HG03521 (cell line): ENCODE measurements at regions not wholly inside any gene's neighbourhood (a gene's known extent, or its start where the extent isn't known, plus 50 kb on each side); places are given as distances from the start of the nearest gene placed in this dataset.
"Not testable (repeated sequence)": the region's sequence is repeated elsewhere in the genome, so short reads cannot be mapped to it uniquely, and the experiment has no call there.

Source experiments
- ATAC-seq: cut with Tn5 transposase; IDR thresholded peaks from one replicate; pipeline ENCODE4 v1.9.1; 2021; ENCODE audit warnings: mild to moderate bottlenecking, moderate library complexity; ENCODE audit not compliant: unreplicated experiment

DNA sequence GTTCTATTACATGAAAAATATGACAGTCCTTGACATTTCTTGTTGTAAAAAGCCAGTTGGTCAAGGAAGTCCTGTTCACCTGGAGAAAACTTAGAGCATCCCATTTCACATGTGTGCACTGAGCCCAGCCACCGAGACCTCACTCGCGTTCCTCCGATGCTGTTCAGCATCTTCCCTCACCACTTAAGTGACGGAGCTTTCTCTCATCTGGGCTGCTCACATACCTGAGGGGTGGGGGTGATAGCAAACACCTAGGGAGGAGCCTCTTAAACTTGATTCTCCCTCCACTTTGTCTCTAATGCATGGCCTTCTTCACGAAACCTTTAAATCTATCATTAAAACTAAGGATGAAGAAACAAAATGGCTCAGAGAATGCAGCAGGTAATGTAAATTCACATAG lies 950.2 kb downstream of the GATA3 start:
- ATAC-seq = no peak

DNA sequence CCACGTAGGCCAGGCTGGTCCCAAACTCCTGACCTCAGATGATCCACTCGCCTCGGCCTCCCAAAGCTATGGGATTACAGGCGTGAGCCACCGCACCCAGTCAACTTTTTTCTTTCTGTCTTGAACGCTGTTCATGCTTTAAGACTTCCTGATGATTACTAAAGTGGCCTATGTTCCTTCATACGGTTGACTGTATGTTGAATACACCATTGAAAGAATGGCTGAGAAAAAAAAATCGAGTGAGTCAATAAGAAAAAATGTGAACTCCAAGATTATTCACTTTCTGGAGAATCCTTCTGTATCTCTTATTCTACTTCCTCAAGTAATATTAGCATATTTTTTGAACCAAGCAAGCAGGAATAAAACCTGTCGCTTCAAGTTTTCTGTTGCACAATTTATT lies 955.0 kb downstream of the GATA3 start:
- ATAC-seq = no peak

DNA sequence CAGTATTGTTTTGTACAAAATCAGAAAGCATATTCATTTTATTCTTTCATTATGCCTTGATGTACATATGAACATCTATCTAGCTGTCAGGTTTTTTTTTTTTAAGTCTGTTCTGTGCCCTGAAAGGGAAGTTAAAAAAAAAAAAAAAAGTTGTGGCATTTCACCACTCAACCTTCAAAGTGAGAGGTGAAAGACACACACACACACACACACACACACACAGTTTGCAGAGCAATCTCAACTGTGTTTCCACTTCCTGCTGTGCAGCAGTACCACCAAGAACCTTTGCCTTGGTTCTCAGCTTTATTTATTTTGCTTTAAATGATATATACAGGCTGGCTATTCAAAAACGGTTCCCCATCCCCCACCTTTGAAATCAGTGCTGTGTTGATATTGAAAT lies 955.6 kb downstream of the GATA3 start:
- no peak for ATAC-seq

DNA sequence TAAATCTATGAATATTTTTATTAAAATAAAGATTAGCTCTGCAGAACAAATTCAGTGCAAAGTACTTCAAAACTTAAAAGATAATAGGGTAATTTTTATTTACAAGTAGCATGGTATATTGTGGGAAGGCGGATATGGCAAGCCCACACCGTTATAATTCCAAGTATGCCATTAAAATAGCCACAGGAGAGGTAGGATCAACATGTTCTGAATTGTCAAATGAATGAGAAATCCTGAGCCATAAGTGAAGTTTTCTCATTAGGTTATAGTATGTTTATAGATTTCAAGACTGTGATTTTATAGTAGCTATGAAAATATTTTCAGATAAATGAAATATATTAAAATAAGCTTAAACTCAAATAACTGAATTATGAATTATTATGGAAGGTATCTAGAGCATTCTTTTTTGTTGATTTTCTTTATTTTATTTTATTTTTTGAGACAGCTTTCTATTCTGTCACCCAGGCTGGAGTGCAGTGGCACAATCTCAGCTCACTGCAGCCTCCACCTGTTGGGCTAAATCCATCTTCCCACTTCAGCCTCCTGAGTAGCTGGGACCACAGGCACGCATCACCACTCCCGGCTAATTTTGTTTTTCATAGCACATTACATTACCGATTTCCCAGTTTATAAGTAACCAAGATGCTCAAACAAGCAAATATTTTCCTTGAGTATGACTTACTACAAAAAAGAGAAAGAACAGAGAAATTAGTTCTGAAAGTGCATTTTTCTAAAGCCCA lies 956.6 kb downstream of the GATA3 start:
- ATAC-seq = no peak

DNA sequence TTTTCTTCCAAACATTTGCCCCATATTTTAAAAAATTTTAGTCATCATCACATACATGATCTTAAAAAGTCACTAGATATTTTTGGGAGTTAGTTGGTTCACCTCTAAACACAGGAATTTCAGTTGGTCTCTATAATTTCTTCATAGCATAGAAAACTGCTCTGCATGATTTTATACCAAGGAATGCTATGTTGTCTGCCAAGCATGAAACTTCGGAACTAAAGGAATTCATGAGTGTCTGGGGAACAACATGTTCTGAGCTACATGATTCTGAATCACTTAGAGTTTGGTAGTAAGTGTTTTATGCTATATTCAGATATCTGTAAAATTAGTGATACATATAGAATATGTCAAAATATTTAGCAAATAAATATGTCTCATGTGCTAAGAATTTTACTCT lies 957.8 kb downstream of the GATA3 start:
- ATAC-seq = no peak

DNA sequence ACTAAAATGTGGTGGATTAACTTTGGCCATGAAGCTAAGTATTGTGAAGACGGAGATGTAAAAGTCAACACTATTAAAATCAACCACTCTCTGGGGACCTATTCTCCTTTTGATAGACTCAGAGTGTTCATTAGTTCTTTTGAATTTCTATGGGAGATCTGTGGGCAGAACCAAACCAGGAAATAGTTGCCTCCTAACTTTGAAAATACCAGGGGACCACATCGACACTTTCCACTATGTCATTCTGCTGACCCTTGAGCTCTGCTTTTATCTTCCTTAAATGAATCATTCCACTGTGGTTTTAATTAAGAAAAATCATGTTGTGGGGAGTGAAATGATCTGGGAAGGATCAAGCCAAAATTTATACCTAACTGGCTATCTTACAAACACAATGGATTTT lies 960.5 kb downstream of the GATA3 start:
- ATAC-seq = no peak

DNA sequence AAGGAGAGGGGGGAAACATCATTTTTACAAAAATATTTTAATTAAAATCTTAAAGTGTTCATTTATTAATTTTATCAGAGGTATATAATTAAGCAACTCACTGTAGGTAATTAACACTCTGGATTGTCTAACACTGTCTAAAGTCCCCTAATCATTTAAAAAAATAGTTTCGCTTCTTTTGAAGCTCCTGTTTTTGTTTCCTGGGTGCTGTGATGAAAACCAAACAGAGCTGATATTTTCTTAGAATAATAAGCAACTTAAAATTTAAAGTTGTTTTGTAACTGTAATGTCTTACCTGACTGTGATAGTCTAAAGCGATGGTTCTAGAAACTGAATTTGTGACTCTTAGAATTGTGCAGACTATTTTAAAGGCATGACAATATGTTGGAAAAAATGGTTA lies 961.0 kb downstream of the GATA3 start:
- ATAC-seq = no peak

DNA sequence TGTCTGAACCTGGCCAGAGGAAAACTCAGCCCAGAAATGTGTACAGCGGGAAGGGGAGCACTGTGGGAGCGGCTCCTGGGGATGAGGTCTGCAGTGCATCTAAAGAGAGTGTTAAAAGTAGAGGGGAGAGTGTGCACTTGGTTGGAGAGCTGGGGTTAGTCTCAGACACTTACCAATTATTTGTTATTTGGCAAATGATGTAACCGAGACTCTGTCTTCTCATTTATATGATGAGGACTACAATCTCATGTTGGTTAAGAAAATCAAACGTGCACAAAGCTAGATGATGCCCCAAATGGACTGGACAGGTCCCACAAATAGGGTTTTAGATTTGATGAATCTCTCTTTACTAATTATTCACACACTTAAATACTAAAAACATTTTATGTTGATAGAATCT lies 962.4 kb downstream of the GATA3 start:
- ATAC-seq = no peak

DNA sequence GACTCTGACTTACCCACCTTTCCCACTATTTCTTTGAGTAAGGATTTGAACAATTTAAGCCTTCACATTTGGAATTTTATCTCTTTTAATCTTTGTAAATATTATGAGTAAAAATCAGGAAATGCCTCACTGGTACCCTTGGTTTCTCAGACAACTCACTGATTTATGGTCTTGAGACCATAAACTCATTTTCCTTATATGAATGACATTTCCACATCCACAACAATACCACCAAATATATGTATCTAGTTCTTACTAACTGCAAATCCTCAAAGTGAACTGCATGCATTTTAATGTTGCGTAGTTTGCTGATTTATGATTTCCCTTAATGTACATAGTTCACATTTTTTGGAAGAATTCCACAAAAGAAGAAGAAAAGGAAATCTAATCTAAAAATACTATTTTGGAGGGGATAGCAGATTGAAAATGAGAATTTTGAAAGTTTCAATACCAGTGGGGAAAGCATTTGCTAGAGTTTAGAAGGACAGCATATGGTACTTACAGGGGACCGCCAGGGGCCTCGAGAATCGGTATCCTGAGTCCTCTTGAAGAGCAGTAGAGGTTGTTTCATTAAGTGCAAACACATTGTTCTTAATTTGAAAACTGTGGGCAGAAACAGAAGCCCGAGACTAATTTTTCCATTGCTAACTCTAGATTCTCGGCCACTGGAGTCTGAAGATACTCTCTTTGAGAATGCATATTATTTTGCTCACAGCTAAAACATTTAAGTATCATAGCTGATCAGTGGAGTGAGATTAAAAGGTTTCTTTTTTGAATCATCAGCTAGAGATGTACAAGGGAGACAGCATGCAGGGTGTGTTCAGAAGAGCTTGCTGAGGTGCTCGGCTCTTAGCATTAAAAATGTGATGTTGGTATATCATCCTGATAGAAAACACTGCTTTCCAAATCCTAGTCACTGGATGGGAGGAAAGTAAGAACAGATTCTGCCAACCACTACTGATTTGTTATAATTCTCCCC lies 964.0 kb downstream of the GATA3 start:
- no peak for ATAC-seq

DNA sequence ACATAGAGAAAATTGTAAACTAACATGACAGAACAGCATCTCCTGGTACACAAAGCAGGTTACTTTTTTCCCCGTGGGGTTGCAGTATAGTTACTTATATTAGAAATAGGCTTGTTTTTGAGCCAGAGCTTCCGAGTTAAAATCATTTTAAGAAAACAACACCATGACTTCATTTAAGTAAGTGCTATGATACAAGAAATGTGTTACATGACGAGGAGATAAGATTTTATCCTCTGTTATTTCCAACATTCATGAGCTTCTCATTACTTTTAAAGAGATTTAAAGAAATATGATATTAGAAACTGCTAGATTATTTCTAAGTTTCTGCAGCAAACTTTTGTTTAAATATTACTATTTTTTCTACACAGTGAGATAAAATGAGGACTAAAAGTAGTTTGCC lies 968.7 kb downstream of the GATA3 start:
- no peak for ATAC-seq

DNA sequence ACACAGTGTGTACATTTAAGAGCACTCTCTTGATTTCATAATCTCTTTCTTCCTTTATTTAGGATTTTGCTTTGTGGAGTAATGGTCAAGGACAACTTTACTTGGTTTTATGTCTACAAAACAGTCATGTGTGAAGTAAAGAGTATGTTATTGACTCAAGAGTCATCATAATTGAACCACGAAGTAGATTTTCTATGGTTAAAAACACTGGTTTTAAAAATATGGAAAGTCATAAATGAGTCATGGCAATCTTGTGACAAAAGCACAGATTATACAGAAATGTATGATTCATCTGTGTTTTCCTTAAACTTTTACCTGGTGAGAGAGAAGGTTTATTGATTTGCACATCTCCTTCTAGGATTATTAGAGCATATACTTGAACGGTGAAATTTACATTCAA lies 969.7 kb downstream of the GATA3 start:
- ATAC-seq = no peak

DNA sequence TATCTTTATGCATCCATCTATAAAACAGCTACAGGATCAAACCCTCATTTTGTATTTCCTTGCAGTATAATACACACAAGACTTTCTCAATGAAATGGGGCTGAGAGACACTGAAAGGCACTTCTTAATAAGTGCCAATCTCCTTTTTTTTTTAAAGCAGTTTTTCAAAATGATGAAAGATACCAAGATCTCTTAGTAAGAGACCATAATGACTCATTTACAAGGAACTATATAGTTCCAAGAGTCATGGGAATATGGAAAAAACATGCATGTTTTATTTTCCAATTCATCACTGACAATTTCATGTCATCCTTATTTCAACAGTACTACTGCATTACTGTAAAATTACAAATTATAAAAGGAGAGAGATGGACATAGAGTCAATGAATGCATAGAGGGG lies 973.7 kb downstream of the GATA3 start:
- no peak for ATAC-seq

DNA sequence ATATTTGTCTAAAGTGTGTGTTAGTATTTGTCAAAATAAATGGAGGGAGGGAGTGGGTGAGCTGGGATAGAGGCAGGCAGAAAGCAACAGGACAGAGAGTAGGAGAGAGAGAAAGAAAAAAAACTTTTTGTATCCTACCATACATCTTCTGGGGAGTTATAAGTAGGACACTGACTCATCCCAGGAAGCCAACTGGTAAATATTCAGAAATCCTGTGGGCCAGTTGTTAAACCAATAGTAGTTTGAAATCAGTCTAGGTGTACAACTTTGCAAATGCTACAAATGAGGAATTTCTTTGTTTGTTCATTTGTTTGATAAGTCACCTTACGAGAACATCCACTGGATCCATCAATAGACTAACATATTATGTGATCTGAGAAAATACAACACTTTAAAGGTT lies 980.9 kb downstream of the GATA3 start:
- no peak for ATAC-seq

DNA sequence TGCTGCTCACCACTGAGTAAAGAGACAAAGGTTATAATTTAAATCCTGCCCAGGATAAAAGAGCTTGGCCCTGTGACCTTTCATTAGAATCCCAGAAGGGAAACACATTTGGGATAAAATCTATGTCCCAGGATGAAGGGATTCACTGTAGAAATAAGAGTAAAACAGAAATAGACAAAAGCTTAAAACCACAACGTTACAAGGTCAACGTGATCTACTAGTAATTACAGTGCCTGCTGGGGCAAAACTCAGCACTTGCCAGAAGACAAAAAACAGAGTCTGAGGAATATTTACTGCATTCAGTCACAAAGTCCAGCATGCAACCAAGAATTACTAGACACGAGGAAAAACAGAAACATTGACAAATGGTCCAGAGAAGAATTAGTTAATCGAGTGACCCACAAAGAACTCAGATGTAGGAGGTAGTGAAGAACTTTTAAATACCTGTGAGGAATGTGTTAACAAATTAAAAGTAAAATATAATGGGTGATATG lies 982.3 kb downstream of the GATA3 start:
- ATAC-seq = no peak

DNA sequence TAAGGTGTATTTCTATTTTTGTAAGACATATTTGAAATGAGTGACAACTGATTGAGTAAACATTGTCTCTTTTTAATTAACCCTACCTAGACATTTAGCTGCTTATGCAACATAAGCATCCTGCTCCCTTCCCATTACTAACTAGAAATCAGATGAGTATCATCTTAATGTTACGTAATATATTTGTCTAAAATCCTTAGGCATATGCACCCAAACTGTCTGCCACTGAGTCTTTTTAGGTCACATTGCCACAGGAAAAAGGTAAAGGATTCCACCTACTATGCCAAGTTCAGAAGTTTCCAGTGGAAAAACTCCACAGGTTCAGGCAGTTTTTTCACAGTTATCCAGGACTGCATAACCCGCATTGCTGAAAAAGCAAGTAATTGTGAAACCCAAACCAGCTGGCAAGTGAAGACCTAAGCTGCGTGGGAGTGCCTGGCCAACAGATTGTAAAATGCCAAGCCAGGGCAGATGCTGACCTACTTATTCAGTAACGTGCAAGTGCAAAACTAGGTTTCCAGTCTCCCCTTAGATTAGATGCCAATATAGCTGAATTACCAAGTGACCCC lies 983.7 kb downstream of the GATA3 start:
- no peak for ATAC-seq

DNA sequence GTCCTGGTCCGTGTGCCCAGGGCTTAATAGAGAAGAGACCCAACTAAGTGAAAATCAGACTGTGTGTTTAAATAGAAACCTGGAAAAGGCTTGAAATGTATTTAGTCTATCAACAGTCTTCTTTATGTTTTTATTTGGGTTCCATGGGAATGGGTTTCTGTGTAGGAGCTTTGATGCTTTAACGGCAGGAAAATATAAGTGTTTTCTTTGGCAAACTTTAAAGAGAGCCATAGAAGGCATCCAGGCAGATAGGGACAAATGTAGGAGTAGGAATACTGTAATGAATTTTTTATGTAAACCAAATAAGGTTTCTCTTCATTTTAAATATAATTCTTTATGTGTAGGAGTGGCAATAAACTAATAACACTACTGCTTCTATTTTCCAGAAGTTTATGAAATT lies 989.0 kb downstream of the GATA3 start:
- no peak for ATAC-seq

DNA sequence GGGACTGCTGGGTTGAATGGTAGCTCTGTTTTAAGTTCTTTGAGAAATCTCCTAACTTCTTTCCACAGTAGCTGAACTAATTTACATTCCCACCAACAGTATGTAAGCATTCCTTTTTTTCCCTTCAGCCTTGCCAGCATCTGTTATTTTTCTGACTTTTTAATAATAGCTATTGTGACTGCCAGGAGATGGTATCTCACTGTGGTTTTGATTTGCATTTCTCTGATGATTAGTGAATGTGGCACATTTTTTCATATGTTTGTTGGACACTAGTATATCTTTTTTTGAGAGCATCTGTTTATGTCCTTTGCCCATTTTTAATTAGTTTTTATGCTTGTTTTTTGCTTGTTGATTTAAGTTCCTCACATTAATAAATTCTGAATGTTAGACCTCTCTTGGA lies 990.8 kb downstream of the GATA3 start:
- no peak for ATAC-seq

DNA sequence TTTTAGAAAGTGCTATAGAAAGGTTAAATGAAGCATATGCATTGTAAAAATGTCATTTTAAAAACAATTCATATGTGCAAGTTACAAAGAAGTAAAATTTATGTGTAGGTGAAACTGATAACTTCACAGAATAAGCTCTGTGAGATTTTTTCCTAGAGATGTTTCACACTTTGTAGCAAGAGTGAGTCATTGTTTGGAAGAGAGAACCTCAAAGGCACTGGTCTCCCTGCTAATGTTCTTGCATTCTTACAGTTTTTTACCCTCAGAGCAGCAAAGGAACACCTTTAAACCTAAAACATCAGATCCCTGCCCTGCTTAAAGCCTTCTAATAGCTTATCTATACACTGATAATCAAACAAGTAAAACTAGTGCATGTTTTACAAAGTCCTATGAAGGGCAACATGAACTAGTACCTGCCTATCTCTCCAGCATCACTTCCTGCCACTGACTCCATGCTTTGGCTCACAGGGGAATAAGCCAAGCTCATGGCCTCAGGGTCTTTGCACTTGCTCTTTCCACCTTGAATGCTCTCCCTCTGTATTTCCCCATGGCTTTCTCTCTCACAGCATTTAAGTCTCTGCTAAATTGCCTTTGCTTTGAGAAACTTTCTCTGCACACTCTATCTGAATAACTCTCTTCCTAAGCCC lies 997.0 kb downstream of the GATA3 start:
- no peak for ATAC-seq

DNA sequence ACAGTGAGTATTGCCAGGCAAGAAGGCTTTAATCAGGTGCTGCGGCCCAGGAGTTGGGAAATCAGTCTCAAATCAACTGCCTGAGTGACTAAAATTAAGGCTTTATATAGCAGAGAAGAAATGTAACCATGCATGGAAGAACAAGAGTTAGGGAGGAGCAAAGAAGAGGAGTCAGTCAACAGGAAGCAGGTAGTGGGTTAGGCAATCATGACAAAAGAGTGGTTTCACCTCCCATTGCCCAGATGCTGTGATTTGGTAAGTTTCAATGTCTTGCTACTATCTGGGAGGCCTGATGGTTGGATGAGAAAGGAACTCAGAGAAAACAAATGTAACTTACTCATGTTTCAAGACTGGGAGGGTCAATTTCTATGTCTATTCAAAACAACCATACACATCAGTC lies 998.3 kb downstream of the GATA3 start:
- ATAC-seq = no peak

DNA sequence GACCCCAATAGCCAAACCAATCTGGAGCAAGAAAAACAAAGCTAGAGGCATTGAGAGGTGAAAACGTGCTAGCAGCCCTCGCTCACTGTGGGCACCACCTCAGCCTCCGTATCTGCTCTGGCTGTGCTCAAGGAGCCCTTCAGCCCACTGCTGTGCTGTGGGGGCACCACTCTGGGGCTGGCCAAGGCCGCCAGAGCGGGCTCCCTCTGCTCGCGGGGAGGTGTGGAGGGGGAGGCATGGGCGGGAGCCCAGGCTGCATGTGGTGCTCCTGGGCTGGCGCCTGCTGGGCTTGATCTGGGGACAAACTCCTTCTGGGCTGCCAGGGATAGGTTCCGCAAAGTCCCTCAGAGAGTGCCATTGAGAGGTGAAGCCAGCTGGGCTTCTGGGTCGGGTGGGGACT lies 1002.0 kb downstream of the GATA3 start:
- ATAC-seq = no peak

DNA sequence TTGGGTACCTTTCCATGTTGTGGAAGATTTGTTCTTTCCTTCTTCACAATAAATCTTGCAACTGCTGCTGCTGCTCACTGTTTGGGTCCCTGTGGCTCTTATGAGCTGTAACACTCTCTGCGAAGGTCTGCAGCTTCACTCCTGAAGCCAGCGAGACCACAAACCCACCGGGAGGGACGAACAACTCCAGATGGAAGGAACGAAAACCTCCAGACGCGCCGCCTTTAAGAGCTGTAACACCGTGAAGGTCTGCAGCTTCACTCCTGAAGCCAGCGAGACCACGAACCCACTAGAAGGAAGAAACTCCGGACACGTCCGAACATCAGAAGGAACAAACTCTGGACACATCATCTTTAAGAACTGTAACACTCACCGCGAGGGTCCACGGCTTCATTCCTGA lies 1002.8 kb downstream of the GATA3 start:
- ATAC-seq = not testable (repeated sequence)
